ENCODE measurements at regions not wholly inside any gene's neighbourhood (a gene's known extent, or its start where the extent isn't known, plus 50 kb on each side); places are given as distances from the start of the nearest gene placed in this dataset.

GRCh38 chr3:71874618-71875017 lies 89.7 kb upstream of the PROK2 start:
- Histone ChIP-seq H3K4me3 (no peak overlapping the region), H3K27ac (no peak overlapping the region)

GRCh38 chr3:71873093-71873611 lies 88.2 kb upstream of the PROK2 start:
- no peak overlapping the region for H3K27ac ChIP-seq
- no peak overlapping the region for H3K4me3 ChIP-seq

DNA sequence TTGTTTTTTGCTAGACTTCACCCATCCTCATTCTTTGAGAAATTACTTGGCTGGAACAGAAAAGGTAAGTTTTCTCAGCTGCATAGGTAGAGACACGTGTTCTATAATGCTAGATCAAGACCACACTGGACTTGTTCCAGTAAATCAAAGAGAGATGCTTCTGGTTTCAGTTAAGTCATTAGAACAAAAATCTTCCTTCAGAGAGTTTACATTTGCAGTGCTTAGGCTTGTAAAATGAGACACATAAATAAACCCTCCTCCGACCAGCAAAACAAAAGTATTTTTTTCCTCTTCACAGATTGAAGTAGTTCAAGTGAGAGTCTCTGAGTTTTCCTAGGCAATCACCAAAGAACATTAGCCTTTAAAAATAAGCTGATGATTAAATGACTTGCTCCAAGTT lies 87.3 kb upstream of the PROK2 start:
- H3K4me3 ChIP-seq: no peak overlapping the region
- peak overlapping the region in 1 of 21 experiments; percentile 13 for H3K27ac ChIP-seq

GRCh38 chr3:71870966-71871512 lies 86.1 kb upstream of the PROK2 start:
- Histone ChIP-seq H3K27ac (no peak overlapping the region), H3K4me3 (no peak overlapping the region)

DNA sequence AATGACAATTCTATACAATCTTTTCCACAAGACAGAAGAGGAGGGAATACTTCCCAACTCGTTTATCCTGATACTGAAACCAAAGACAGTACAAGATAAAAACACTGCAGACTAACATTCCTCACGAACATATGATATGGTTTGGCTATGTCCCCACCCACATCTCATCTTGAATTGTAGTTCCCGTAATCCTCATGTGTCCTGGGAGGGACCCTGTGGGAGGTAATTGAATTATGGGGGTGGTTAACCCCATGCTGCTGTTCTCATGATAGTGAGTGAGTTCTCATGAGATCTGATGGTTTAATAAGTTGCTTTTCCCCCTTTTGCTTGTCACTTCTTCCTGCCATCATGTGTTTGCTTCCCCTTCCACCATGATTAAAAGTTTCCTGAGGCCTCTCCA lies 83.9 kb upstream of the PROK2 start:
- no peak overlapping the region for H3K4me3 ChIP-seq
- no peak overlapping the region for H3K27ac ChIP-seq

GRCh38 chr3:71865727-71866126 lies 80.8 kb upstream of the PROK2 start:
- no peak overlapping the region for H3K27ac ChIP-seq
- no peak overlapping the region for H3K4me3 ChIP-seq

DNA sequence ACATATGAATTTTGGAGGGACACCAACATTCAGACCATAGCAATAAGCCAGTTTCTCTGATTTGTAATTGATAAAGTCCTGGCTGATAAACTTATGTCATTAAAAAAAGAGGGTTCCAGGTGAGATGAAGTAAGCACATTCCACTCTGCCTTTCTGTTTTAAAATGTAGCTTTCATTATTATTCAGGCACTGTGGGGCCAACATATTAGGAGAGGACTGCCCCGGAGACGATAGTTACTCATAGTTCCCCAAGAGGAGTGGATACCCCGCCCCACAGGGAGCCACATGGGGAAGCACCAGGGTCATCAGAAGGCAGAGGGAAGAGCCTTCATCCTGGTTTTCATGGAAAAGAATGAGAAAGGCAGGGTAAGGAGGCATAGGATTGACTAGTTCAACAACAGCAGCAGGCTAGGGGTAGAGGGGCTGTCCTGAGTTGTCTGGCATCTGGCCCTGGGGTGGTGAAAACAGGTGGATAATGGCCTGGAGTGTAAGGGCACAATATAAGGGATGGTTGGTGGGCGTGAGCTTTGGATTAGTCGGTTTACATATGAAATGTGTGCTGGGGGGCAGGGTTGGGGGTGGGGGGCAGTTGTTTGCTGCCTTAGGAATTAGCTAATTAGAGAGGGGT lies 78.7 kb upstream of the PROK2 start:
- no peak overlapping the region for H3K4me3 ChIP-seq
- H3K27ac ChIP-seq: no peak overlapping the region

DNA sequence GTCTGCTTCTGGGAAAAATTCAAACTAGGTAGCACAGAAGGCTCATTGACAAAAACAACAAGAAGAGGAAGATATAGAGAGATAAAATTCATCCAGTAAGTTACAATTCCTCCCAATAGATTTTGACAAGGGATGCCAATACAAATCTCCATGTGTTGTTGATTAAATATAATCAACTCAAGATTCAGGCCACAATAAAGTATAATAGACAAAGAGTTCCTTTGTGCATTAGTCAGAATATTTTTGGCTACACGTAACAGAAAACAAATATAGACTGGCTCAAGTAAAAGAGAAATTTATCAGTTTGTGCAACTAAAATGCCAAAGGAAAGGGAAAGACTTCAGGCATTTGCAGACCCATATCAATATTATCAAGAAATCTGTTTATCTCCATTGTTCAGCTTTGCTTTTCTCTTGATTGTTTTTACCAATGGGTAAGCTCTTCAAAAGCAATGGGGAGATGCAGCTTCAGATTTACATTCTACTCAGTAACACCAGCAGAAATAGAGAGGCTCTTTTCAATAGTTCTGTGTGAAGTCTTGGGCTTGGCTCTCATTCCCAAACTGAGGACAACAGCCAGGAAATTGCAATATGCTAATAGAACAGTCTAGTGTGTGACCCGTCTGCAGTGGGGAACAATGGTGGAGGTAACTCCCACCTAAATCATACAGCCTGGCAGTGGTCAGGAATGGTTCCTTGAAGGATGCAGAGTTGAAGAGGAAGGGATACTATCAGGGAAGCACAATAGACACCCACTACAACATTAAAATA lies 77.6 kb upstream of the PROK2 start:
- H3K4me3 ChIP-seq: no peak overlapping the region
- H3K27ac ChIP-seq: peak overlapping the region in 5 of 21 experiments; percentile 1 to 65 (median 43)

DNA sequence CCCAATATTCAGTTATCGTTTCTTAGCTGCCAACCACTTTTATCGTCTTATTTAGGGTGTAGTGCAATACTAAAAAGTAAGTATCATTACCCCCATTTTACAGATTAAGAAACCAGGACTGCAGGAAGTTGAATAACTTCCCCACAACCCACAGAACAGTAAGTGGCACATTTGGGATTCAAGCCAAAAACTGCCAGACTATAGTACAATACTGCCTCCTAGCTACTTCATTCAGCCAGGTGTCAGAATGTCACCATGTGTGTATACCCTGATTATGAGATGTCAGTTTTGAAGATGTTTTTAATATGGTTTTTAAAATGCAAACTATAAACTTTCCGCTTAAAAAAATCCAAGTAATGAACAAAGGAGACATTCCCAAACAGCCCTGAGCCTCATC lies 74.2 kb upstream of the PROK2 start:
- no peak overlapping the region for H3K4me3 ChIP-seq
- H3K27ac ChIP-seq: peak overlapping the region in 1 of 21 experiments; percentile 48

GRCh38 chr3:71858503-71859122 lies 73.7 kb upstream of the PROK2 start:
- peak overlapping the region in 5 of 21 experiments; percentile 28 to 51 (median 47) for H3K27ac ChIP-seq

GRCh38 chr3:71857956-71858355 lies 73.0 kb upstream of the PROK2 start:
- Histone ChIP-seq H3K4me3 (no peak overlapping the region), H3K27ac (peak overlapping the region in 2 of 21 experiments; percentile 28 to 39)

More at GRCh38 chr3:71858503-71859122, 73.7 kb upstream of the PROK2 start:
- no peak overlapping the region for H3K4me3 ChIP-seq

- Histone ChIP-seq H3K27ac (no peak overlapping the region), H3K4me3 (no peak overlapping the region)
Measured at GRCh38 chr3:71854706-71855105, 69.8 kb upstream of the PROK2 start.

- H3K27ac ChIP-seq: no peak overlapping the region
- no peak overlapping the region for H3K4me3 ChIP-seq
Measured at GRCh38 chr3:71854096-71854495, 69.1 kb upstream of the PROK2 start.

DNA sequence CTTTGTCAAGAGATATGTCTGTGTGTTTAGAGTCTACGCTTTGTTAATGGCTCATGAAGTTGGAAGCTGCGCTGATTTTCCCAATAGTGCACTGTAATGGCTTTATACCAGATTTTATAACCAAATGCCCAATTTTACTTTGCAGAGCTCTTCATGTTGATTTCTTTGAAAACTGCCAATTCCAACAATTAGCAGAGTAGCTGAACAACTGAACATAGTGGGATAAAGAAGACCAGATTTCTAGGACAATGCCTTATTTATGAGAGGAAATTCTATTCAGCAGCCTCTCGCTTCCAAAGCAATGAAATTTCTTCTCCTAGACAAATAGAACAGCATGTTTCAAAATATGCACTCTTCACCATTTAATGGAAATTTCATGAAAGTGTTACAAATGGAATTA lies 66.9 kb upstream of the PROK2 start:
- no peak overlapping the region for H3K27ac ChIP-seq
- H3K4me3 ChIP-seq: no peak overlapping the region

- no peak overlapping the region for H3K27ac ChIP-seq
- H3K4me3 ChIP-seq: no peak overlapping the region
Measured at GRCh38 chr3:71850654-71851053, 65.7 kb upstream of the PROK2 start.

- no peak overlapping the region for H3K4me3 ChIP-seq
- no peak overlapping the region for H3K27ac ChIP-seq
Measured at GRCh38 chr3:71849681-71850080, 64.7 kb upstream of the PROK2 start.

DNA sequence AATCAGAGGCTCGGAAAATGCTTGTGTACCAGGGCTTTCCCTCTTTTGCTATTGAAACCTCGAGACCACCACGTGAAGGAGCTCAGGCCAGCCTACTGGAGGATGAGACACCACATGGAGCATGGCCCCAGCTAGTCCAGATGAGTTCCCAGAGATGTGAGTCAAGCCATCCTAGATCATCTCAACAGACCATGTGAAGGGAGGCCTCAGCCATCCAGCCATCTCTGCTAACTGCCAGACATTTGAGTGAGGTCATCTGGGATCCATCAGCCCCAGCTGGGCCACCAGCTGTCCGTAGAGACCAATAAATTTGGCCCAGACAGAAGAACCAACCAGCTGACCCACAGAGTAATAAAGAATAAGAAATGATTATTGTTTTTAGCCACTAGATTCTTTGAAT lies 62.8 kb upstream of the PROK2 start:
- H3K27ac ChIP-seq: no peak overlapping the region
- H3K4me3 ChIP-seq: no peak overlapping the region

GRCh38 chr3:71846185-71846584 lies 61.2 kb upstream of the PROK2 start:
- Histone ChIP-seq H3K27ac (no peak overlapping the region), H3K4me3 (no peak overlapping the region)

GRCh38 chr3:71843071-71843470 lies 58.1 kb upstream of the PROK2 start:
- Histone ChIP-seq H3K27ac (peak overlapping the region in 1 of 21 experiments; percentile 33), H3K4me3 (no peak overlapping the region)

DNA sequence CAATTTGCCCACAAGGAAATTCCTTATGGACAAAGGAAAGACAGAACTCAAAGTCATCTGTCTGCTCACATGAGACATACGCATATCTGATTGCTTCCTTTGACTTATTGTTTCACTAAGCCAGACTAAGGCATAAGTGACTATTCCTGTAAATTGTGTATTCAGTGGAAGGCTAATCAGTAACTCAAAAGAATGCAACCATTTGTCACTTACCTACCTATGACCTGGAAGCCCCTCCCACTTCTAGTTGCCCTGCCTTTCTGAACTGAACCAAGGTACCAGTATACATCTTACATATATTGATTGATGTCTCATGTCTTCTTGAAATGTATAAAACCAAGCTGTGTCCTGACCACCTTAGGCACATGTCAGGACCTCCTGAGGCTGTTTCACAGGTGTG lies 53.5 kb upstream of the PROK2 start:
- no peak overlapping the region for H3K27ac ChIP-seq
- H3K4me3 ChIP-seq: no peak overlapping the region
